Hippocampal formation (tissue), 2 donors: ENCODE measurements at regions not wholly inside any gene's neighbourhood (a gene's known extent, or its start where the extent isn't known, plus 50 kb on each side); places are given as distances from the start of the nearest gene placed in this dataset.
A peak's percentile ranks its signal among the peaks of the same experiment; 100 is the strongest.

Experiments
- DNase-seq, 2 donors: peaks; one replicate each; lab custom pipeline; 2025; lab: John Stamatoyannopoulos, UW

DNA sequence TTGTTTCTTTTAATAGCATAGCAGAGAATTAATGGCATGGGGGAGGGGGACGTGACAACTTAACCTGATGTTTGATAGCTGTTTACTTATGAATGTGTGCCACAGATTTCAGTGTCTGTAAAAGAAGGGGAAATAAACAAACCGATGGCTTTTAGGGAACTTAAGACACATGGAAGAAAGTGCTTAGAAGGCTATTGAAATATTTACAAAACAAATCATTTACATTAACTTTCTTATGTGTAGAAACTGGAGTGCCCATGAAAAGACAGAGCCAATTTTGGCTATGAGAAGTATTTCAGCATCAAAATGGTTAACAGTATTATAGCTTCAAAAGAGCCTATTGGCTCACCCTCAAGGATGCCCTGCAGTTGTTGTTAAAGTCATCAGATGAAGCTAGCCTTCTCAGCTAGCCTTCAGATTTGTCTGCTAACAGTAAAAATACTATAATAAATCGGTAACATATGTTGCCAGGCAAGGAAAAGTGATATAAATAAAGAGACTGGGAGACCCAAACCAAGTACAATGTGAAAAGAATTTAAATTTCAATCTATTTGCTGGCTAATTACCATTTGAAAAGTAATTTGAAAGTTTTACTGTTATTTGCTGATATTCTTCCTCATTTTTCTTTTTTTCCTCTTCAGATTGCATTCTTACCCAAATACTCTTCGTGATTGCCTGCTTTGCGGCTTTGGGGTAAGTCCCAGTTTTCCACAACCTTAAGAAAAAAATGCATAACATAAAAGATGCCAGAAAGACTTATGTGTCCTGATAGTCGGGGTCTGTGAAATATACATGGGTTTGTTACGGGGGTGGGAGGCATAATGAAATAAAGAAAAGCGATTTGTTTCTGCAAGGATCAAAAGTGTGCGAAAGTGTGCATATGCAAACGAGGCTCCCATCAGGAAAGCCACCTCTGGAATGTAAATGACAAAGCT lies 256.4 kb downstream of the MEIS1 start:
- DNase-seq, result no peak

- DNase-seq, result no peak
These were observed 257.7 kb downstream of the MEIS1 start for GRCh38 chr2:66692521-66693054.

GRCh38 chr2:66693076-66693965 lies 258.4 kb downstream of the MEIS1 start:
- no peak for DNase-seq

GRCh38 chr2:66694087-66694860 lies 259.3 kb downstream of the MEIS1 start:
- no peak for DNase-seq

DNA sequence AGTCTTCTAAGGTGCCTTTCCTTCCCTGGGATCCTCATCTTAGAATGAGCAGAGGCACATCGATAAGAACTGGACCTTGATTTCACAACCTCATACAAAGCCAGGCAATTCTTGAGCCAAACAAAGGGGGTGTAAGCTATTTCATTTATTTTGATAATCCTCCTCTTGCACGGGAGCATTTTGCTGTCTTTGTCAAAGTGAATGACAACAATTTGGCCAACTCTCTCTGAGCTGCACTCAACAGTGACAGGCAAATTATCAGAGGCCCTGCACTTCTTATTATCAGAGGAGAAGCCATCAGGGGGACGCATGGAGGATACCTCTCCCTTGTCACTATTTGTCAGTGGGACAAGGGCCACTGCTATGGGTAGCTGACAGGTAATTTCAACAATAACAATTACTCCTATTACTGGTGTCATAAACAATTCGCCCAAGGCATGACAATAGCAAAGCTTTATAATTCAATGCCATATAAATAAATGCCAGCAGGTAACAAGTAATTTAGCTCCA lies 260.4 kb downstream of the MEIS1 start:
- DNase-seq, result no peak

GRCh38 chr2:66696374-66696773 lies 261.4 kb downstream of the MEIS1 start:
- DNase-seq, result no peak

- no peak for DNase-seq
These were observed 262.0 kb downstream of the MEIS1 start for GRCh38 chr2:66696886-66697285.

DNA sequence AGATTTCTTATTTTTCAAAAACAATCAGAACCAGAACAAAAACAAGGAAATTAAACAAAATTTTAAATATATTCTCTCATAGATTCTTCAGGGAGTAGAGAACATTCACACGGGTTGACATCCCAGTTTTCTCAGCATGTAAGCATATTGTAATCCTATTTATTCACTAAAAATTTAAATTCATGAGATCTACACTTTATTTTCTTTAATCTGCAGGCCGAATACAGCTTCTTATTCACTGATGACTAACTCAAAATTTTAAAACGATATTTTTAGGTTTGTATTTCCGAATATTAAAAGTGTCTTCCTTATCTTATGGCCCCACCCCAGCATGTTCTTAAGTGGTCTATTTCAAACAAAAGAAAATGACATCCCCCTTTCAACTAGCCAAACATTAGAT lies 262.4 kb downstream of the MEIS1 start:
- no peak for DNase-seq

GRCh38 chr2:66698091-66698490 lies 263.2 kb downstream of the MEIS1 start:
- no peak for DNase-seq

GRCh38 chr2:66698576-66699239 lies 263.8 kb downstream of the MEIS1 start:
- DNase-seq, result no peak

DNA sequence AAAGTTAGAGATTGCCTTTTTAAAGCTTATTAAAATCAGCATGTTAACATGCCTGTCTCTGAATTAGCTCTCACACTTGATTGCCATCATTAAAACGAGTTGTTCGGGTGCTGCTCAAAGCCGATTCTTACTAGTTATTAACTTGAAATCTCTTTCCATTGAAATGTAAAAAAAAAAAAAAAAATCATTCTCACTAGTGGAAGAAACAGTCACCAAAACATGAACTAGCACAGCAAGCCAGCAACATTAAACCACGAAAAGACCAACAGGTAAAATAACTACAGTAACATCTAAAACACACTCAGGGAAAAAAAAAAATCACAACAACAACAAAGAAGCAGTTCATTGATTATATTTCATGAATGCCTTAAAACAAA lies 264.5 kb downstream of the MEIS1 start:
- no peak for DNase-seq

- DNase-seq, result peak in 1 of 2 donors; percentile 39
These were observed 265.1 kb downstream of the MEIS1 start for GRCh38 chr2:66699793-66700676.

GRCh38 chr2:66700677-66701066 lies 265.7 kb downstream of the MEIS1 start:
- DNase-seq, result no peak

- no peak for DNase-seq
These were observed 266.3 kb downstream of the MEIS1 start for GRCh38 chr2:66701251-66701650.

GRCh38 chr2:66701656-66702055 lies 266.7 kb downstream of the MEIS1 start:
- no peak for DNase-seq

- no peak for DNase-seq
These were observed 267.4 kb downstream of the MEIS1 start for GRCh38 chr2:66702301-66702700.

DNA sequence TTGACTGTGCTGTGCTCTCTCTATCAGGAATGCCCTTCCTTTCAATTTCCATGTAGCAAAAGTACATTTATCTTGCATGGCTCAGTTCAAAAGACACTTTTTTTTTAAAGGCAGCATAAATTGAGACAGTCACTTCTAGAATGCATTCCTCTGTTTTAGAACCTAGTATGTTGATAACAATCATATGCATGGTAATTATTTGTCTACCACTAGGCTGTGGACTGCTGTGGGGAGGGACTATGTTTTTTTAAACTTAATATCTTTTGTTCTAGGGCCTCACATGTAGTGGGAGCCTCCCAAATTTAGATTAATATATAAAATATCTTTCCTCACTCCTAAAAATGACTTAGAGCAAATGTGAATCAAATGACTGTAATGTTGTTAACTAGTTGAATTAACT lies 269.9 kb downstream of the MEIS1 start:
- no peak for DNase-seq

- no peak for DNase-seq
These were observed 279.7 kb downstream of the MEIS1 start for GRCh38 chr2:66714610-66715009.

DNA sequence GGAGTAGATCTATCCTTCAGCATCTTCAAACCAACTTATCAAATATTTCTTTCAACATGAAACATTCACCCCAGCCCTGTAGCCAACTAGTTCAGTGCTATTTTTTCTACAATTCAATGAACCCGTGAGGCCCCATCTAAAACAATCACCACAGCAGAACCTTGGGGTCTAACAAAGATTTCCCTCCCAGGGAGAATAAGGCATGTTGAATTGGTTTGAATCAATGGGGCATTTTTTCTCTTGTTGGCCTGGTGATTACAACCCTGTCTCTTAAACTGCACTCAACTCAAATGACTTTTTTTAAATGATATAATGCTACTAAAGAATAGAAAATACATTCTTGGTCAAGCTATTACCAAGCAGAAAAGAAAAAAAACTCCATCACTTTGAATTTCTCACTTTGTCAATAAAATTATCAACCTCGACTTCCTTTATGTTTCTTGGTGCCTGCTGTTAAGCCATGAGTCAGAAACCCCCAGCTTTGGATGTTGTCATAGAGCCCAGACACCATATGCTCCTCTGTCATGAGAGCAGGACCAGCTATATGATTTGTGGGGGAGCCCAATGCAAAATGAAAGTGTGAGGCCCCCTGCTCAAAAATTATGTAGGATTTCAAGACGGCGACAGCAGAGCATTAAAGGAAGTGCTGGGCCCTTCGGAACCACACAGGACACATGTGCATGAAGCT lies 282.4 kb downstream of the MEIS1 start:
- DNase-seq, result no peak
